Activated CD8-positive, alpha-beta memory T cell treated with anti-CD3 and anti-CD28 coated beads for 48 hours (primary cell): ENCODE measurements at regions not wholly inside any gene's neighbourhood (a gene's known extent, or its start where the extent isn't known, plus 50 kb on each side); places are given as distances from the start of the nearest gene placed in this dataset.

Experiments
- DNase-seq, 3 experiments: peaks; one replicate each; pipeline ENCODE4 v3.0.0-alpha.2; 2020; ENCODE audit warnings: low read depth in 2 of 3, low spot score in 2 of 3

- DNase-seq, result no peak
Observed at GRCh38 chr1:14098294-14098913, 398.4 kb downstream of the PRDM2 start.

GRCh38 chr1:14100444-14100843 is 400.5 kb downstream of the PRDM2 start:
- DNase-seq, result no peak

GRCh38 chr1:14100919-14101318 is 400.9 kb downstream of the PRDM2 start:
- no peak for DNase-seq

GRCh38 chr1:14102180-14102579 is 402.2 kb downstream of the PRDM2 start:
- no peak for DNase-seq

GRCh38 chr1:14103878-14104430 is 404.0 kb downstream of the PRDM2 start:
- no peak for DNase-seq

- no peak for DNase-seq
Observed at GRCh38 chr1:14106126-14106525, 406.1 kb downstream of the PRDM2 start.

GRCh38 chr1:14106679-14107313 is 406.8 kb downstream of the PRDM2 start:
- no peak for DNase-seq

GRCh38 chr1:14108356-14109275 is 408.6 kb downstream of the PRDM2 start:
- DNase-seq, result no peak

- DNase-seq, result no peak
Observed at GRCh38 chr1:14109276-14109635, 409.3 kb downstream of the PRDM2 start.

- no peak for DNase-seq
Observed at GRCh38 chr1:14110040-14110439, 410.1 kb downstream of the PRDM2 start.

GRCh38 chr1:14111121-14111520 is 411.1 kb downstream of the PRDM2 start:
- DNase-seq, result no peak

- DNase-seq, result no peak
Observed at GRCh38 chr1:14112613-14113012, 412.6 kb downstream of the PRDM2 start.

- DNase-seq, result no peak
Observed at GRCh38 chr1:14113271-14113670, 413.3 kb downstream of the PRDM2 start.

- DNase-seq, result no peak
Observed at GRCh38 chr1:14113841-14114567, 414.0 kb downstream of the PRDM2 start.

- no peak for DNase-seq
Observed at GRCh38 chr1:14115976-14116375, 416.0 kb downstream of the PRDM2 start.

- no peak for DNase-seq
Observed at GRCh38 chr1:14117700-14118099, 417.7 kb downstream of the PRDM2 start.

- DNase-seq, result no peak
Observed at GRCh38 chr1:14118691-14119485, 418.9 kb downstream of the PRDM2 start.

GRCh38 chr1:14120895-14121294 is 420.9 kb downstream of the PRDM2 start:
- no peak for DNase-seq

- DNase-seq, result no peak
Observed at GRCh38 chr1:14128096-14128495, 428.1 kb downstream of the PRDM2 start.

- DNase-seq, result no peak
Observed at GRCh38 chr1:14129009-14129408, 429.0 kb downstream of the PRDM2 start.
